Kidney (tissue), 13 donors: ENCODE measurements at regions not wholly inside any gene's neighbourhood (a gene's known extent, or its start where the extent isn't known, plus 50 kb on each side); places are given as distances from the start of the nearest gene placed in this dataset.

ENCODE experiments used
- DNase-seq, 5 donors: peaks; one replicate each; pipeline ENCODE4 v3.0.0-alpha.2; 2013 to 2020
- FAIRE-seq: peaks from 2 replicates; lab custom pipeline; 2012; peaks lifted over from hg19 to GRCh38; lab: Jason Lieb, UNC
- H3K27ac ChIP-seq, 2 donors: one replicate each; pipeline ENCODE4 v1.7.0; 2013; ENCODE audit warnings: low read depth in 2 of 2, low read length in 2 of 2, inconsistent platforms in 1 of 2
- H3K27me3 ChIP-seq: one replicate; pipeline ENCODE4 v1.7.1; 2013; ENCODE audit warnings: low read length, inconsistent platforms; ENCODE audit not compliant: control insufficient read depth, insufficient read depth
- H3K36me3 ChIP-seq, 3 donors: one replicate each; pipeline versions ENCODE4 v1.7.0 to v1.7.1; 2013; ENCODE audit warnings: low read length in 3 of 3, control low read depth in 1 of 3, inconsistent platforms in 1 of 3; ENCODE audit not compliant: insufficient read depth in 3 of 3, control insufficient read depth in 2 of 3
- H3K4me1 ChIP-seq, 3 donors: one replicate each; pipeline versions ENCODE4 v1.7.0 to v1.7.1; 2013; ENCODE audit warnings: low read length in 3 of 3, inconsistent platforms in 1 of 3, low read depth in 1 of 3; ENCODE audit not compliant: control insufficient read depth in 2 of 3, insufficient read depth in 2 of 3
- H3K4me3 ChIP-seq, 3 donors: one replicate each; pipeline versions ENCODE4 v1.7.0 to v1.8.1; 2013; ENCODE audit warnings: low read length in 3 of 3, control low read depth in 1 of 3, inconsistent platforms in 1 of 3
- H3K9ac ChIP-seq, 3 donors: one replicate each; pipeline versions ENCODE4 v1.7.0 to v1.7.1; 2013; ENCODE audit warnings: low read length in 3 of 3, control low read depth in 1 of 3, inconsistent platforms in 1 of 3
- H3K9me3 ChIP-seq, 3 donors: one replicate each; pipeline versions ENCODE4 v1.7.0 to v1.7.1; 2013; ENCODE audit warnings: low read length in 3 of 3, control low read depth in 1 of 3, inconsistent platforms in 1 of 3; ENCODE audit not compliant: control insufficient read depth in 2 of 3, insufficient read depth in 1 of 3
- intact Hi-C: fragments of 100-400 bp; cut with DNase I; formaldehyde crosslinking; loops from one replicate; pipeline ENCODE4 v1.11.1; 2022
- TF ChIP-seq, protein P1 (sequence below): IDR thresholded peaks from 3 replicates; pipeline ENCODE4 v1.5.1; 2012; ENCODE audit warnings: mild to moderate bottlenecking, moderate library complexity, borderline replicate concordance; ENCODE audit not compliant: insufficient read depth; ENCODE audit errors: extremely low read depth
- donor health status: control.
- donor health status: control.
- donor health status: control.
- donor health status: control.
- donor health status: control.
- donor health status: DM: yes; HTN: yes; CAD: no.
- donor health status: Normal renal cell carcinoma (clear cell type).

- intact Hi-C loops = no loop called here
Measured at GRCh38 chr4:117481742-117482141, 396.4 kb upstream of the TRAM1L1 start.

DNA sequence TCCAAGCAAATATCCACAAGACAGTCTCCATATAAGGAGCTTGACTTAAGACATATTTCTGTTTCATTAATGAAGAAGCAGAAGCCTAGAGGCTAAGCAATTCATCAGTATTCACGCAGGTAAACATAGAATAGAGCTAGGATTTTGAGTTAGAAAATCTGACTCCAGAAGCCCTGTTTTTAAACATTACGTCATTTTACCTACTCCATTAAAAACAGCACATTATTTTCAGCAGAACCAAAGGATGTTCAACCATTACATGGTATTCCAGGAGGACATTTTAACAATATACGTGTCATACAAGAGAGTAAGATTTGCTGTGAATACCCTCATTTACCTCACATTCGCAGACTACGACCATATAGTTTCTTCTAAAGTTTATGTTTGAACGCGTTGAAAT, 403.3 kb upstream of the TRAM1L1 start:
- no peaks in the 10 kb centered on the region for H3K36me3 ChIP-seq
- H3K4me1 ChIP-seq = no peaks in the 10 kb centered on the region
- DNase-seq (no peak), FAIRE-seq (no peak)
- no peak overlapping the region for H3K9ac ChIP-seq
- intact Hi-C loops = no loop called here
- H3K4me3 ChIP-seq = no peak overlapping the region
- H3K9me3 ChIP-seq = no peaks in the 10 kb centered on the region
- TF ChIP-seq, protein P1, sequence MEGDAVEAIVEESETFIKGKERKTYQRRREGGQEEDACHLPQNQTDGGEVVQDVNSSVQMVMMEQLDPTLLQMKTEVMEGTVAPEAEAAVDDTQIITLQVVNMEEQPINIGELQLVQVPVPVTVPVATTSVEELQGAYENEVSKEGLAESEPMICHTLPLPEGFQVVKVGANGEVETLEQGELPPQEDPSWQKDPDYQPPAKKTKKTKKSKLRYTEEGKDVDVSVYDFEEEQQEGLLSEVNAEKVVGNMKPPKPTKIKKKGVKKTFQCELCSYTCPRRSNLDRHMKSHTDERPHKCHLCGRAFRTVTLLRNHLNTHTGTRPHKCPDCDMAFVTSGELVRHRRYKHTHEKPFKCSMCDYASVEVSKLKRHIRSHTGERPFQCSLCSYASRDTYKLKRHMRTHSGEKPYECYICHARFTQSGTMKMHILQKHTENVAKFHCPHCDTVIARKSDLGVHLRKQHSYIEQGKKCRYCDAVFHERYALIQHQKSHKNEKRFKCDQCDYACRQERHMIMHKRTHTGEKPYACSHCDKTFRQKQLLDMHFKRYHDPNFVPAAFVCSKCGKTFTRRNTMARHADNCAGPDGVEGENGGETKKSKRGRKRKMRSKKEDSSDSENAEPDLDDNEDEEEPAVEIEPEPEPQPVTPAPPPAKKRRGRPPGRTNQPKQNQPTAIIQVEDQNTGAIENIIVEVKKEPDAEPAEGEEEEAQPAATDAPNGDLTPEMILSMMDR = no peak
- no peaks in the 10 kb centered on the region for H3K27me3 ChIP-seq
- H3K27ac ChIP-seq = no peak overlapping the region

More at GRCh38 chr4:117481742-117482141, 396.4 kb upstream of the TRAM1L1 start:
- no peak for DNase-seq
- Histone ChIP-seq H3K9ac (no peak overlapping the region), H3K4me1 (no peaks in the 10 kb centered on the region), H3K27ac (no peak overlapping the region), H3K27me3 (no peaks in the 10 kb centered on the region), H3K4me3 (no peak overlapping the region), H3K36me3 (no peaks in the 10 kb centered on the region), H3K9me3 (no peaks in the 10 kb centered on the region)
- TF ChIP-seq, protein P1 = no peak
- FAIRE-seq = no peak

- TF ChIP-seq, protein P1 = no peak
- Histone ChIP-seq H3K27ac (no peak overlapping the region), H3K9ac (no peak overlapping the region), H3K36me3 (no peaks in the 10 kb centered on the region), H3K4me1 (no peaks in the 10 kb centered on the region), H3K4me3 (no peak overlapping the region), H3K9me3 (no peaks in the 10 kb centered on the region), H3K27me3 (no peaks in the 10 kb centered on the region)
- intact Hi-C loops = no loop called here
- FAIRE-seq (no peak), DNase-seq (no peak)
Measured at GRCh38 chr4:117489107-117489506, 403.7 kb upstream of the TRAM1L1 start.

DNA sequence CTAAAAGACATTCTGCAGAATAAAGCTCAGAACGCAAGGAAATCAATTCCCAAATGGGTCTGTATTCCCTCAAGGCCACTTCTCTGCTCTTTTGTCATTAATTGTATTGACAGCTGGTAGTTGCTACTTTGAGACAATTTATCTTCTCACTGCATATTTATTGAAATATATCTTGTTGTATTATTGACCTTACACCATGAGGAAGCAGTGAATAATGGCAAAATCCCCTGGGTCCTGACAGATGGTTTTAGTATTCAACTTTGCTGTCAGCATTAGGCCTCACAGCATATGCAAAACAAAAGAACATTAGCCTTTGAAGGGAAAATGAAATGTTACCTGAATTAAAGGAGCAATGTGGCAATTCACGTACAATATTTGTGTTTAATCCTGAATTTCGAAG, 406.1 kb upstream of the TRAM1L1 start:
- no peaks in the 10 kb centered on the region for H3K9me3 ChIP-seq
- no peaks in the 10 kb centered on the region for H3K27me3 ChIP-seq
- TF ChIP-seq, protein P1 = no peak
- FAIRE-seq = no peak
- H3K9ac ChIP-seq = no peak overlapping the region
- no peak overlapping the region for H3K27ac ChIP-seq
- no peaks in the 10 kb centered on the region for H3K4me1 ChIP-seq
- intact Hi-C loops = no loop called here
- H3K4me3 ChIP-seq = no peak overlapping the region
- no peaks in the 10 kb centered on the region for H3K36me3 ChIP-seq
- no peak for DNase-seq
